ENCODE measurements at regions not wholly inside any gene's neighbourhood (a gene's known extent, or its start where the extent isn't known, plus 50 kb on each side); places are given as distances from the start of the nearest gene placed in this dataset.

- DNase-seq (ENCODE audit: low spot score), result no peak
These were observed 51.7 kb upstream of the RTL1 start for GRCh38 chr14:100955201-100955600.

GRCh38 chr14:100962494-100962893 lies 59.0 kb upstream of the RTL1 start:
- DNase-seq (ENCODE audit: low spot score), result no peak

- no peak for DNase-seq (ENCODE audit: low spot score)
These were observed 61.8 kb upstream of the RTL1 start for GRCh38 chr14:100965296-100965695.

DNA sequence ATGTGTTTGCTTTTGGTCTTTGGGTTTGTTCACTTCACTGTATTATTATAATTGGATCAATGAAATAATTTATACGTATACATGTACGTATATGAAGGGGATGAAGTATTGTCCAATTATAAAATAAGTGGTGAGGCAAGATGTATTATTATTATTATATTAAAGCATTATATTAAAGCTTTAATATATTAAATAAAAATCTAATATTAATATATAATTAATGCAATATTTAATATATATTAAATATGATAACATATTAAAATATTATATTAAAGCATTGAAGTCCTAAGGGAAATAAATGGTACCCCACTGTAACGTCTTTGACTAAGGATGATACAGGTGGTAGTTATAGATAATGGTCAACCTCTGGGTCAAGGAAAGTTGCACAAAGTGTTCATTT lies 63.7 kb upstream of the RTL1 start:
- DNase-seq (ENCODE audit: low spot score), result no peak

GRCh38 chr14:100967930-100968329 lies 64.4 kb upstream of the RTL1 start:
- DNase-seq (ENCODE audit: low spot score), result no peak

DNA sequence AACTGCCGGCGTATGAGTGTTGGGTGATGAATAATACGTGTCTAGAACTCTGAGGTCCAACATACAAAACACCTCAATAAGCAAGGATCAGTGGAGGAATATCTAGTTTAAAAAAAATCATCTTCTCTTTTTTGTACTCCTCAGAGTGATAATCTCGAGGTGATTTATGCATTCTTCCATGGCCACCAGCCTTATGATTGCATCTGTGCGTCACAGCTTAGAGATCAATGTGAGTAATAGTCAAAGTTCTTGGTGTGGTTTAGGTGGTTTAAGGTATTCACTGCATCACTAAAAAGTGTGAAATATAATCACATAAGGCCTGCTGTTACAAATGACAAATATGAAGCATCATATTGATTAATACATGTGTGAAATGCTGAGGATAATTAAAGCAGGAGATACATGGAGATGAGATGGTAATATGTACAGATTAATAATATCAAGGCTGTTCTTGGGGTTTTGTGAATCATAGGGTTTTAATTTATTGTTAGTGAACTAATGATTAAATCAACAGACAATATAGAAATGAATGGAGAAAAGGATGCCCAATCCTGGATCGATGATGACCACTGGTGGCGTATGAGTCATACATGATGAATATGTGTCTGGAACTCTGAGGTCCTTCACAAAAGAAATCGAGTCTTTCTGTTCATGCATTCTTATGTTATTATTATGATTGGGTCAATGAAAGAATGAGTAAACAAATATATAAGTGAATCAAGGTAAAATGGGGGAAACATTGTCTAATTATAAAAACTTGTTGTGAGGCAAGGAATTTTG lies 68.8 kb upstream of the RTL1 start:
- DNase-seq (ENCODE audit: low spot score), result no peak

DNA sequence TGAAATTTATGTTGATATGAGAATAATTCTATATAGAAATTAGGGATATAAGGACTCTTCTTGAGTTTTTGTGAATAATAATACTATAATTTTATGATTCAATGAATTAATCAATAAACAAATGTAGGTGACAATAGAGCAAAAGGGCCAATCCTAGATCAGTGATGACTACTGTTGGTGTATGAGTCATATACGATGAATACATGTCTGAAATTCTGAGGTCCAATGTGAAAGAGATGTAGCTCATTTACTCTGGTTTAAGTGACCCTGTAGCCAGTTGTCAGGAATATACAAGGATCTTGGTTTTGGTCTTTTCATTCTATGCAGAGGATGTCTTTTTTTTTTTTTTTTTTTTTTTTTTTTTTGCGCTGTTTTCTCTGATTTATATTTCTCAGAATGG lies 72.1 kb upstream of the RTL1 start:
- DNase-seq (ENCODE audit: low spot score), result no peak

DNA sequence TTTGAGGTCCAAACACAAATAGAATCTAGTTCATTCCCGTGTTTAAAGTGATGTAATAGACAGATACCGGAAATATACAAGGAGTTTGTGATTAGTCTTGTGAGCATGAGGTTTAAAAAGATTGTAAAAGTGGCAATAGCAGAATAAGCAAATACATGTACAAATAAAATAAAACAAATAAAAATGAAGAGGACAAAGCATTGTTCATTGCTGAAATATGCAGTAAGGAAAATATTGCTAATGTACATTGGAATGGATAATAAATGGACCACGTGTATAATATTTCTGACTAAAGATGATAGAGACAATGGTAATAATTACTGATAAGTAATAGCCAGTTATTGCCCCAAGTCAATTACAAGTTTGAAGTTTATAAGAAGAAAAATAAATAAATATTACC lies 75.6 kb upstream of the RTL1 start:
- DNase-seq (ENCODE audit: low spot score), result no peak

- DNase-seq (ENCODE audit: low spot score), result no peak
These were observed 76.3 kb upstream of the RTL1 start for GRCh38 chr14:100979780-100980179.

DNA sequence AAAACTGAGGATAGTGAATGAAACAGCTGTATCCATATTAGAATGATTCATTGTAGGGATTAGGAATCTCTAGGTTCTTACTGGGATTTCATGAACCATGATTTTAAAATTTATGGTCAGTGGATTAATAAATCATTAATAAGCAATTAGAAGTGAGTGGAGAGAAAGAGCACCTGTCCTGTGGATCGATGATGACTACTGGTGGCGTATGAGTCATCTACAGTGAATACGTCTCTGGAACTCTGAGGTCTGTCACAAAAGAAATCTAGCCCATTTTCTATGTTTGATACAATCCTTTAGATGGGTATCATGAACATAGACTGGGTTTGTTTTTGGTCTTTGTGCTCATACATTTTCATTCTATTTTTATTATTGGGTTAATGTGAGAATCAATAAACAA lies 77.3 kb upstream of the RTL1 start:
- no peak for DNase-seq (ENCODE audit: low spot score)

DNA sequence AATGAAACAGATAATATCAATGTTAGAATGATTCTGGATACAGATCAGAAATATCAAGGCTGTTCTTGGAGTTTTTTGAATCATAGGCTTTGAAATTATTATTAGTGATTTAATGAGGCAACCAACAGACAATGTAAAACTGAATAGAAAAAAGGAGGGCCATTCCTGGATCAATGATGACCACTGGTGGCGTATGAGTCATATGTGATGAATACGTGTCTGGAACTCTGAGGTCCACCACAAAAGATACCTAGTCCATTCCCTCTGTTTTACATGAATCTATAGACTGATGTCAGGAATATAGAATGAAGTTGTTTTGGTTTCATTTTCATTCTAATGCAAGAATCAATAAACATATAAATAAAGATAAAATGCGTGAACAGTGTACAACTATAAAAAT lies 78.3 kb upstream of the RTL1 start:
- DNase-seq (ENCODE audit: low spot score), result no peak

DNA sequence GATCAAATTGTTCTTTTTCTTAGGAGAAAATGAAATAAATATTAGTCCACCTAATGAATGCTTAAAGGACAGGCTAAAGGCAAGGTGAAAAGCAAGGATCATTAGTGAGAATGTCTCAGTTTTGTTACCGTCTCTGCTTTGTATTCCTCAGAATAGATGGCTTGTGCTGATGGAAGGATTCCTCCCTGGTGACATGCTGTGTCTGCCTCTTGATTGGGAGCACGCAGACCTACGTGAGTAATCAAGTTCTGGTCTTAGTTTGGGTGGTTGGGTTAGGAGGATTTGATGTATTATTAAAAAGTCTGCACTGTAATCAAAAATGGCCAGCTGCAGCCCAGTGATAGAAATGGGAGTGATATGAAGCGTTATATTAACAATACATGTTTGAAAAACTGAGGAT lies 78.8 kb upstream of the RTL1 start:
- no peak for DNase-seq (ENCODE audit: low spot score)

GRCh38 chr14:100982762-100983161 lies 79.2 kb upstream of the RTL1 start:
- DNase-seq (ENCODE audit: low spot score), result no peak

DNA sequence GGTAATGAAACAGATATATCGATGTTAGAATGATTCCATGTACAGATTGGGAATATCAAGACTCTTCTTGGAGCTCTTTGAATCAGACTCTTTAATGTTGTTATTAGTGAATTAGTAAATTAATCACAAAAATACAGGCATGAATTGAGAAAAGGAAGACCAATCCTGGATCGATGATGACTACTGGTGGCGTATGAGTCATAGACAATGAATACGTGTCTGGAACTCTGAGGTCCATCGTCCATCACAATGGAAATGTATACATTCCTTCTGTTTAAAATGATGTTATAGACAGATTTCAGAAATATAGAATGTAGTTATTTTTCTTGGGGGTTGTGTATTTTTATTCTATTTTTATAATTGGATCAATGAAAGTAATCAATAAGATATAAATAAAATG lies 80.2 kb upstream of the RTL1 start:
- DNase-seq (ENCODE audit: low spot score), result no peak

DNA sequence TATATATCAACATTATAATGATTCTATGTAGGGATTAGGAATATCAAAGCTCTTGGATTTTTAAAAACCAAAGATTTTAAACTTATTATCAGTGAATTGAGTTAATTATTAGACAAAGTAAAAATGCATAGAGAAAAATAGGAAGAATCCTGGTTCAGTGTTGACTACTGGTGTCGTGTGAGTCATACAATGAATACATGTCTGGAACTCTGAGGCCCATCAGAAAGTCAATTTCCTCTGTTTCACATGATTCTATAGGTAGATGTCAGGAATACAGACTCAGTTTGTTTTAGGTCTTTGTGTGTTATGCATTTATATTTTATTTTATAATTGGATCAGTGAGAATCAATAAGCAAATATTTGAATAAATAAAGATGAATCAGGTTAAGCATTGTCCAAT lies 84.5 kb upstream of the RTL1 start:
- DNase-seq (ENCODE audit: low spot score), result no peak

DNA sequence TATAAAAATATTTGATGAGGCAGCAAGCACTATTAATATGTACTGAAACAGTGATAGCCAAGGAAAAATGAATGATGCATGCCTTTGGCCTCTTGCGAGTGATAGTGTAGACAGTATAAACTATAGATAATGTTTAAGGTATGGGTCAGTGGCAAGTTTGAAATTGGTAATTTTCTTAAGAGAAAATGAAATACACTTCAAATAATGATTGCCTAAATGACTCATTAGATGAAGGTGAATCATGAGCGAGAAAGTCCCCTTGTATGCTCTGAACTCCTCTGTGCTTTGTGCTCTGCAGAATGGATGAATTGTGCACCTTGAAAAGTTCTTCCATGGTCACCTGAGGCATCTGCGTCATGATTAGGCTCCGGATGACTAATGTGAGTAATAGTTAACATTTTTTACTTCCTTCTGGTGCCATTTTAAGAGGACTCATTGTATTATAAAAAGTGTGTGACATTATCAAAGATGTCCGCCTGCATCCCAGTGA lies 84.9 kb upstream of the RTL1 start:
- DNase-seq (ENCODE audit: low spot score), result no peak

- no peak for DNase-seq (ENCODE audit: low spot score)
These were observed 85.4 kb upstream of the RTL1 start for GRCh38 chr14:100988956-100989355.

DNA sequence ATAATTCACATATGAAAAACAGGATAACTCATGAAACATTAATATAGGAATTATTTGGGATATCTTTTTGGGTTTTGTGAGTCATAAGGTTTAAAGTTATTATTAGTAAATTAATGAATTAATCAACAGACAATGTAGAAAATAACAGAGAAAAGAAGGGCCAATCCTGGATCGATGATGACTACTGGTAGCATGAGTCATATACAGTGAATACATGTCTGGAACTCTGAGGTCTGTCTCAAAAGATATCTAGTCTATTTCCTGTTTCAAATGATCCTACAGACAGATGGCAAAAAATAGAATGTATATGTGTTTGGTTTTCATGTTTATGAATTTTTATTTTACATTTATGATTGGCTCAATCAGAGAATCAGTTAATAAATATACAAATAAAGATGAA lies 86.4 kb upstream of the RTL1 start:
- no peak for DNase-seq (ENCODE audit: low spot score)

GRCh38 chr14:100994082-100994481 lies 90.6 kb upstream of the RTL1 start:
- DNase-seq (ENCODE audit: low spot score), result no peak

DNA sequence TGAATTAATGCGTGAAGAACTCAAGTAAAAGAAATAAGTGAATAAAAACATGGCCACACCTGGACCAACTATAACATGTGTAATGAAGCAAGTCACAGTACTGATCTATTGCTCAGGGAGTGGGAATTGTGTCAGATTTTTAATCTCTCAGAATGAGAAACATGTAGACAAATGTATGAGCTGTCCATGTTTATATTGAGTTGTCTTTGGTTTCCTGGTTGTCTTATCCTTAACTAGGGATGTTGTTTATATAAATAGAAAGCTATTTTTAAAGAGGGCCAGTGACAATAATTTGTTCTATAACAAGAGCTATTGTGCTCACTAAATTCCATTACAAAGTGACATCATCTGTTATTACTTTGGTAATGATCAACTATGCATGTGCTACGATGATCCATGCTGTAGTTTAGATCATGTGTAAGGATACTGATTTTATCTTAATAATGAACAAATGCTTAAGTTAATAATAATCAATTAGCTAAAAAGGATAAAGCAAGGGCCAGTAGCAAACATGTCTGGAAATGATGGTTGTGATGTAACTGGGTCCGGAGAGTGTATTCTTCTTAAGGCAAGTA lies 91.3 kb upstream of the RTL1 start:
- DNase-seq (ENCODE audit: low spot score), result no peak

- no peak for DNase-seq (ENCODE audit: low spot score)
These were observed 97.3 kb upstream of the RTL1 start for GRCh38 chr14:101000711-101001250.

- DNase-seq (ENCODE audit: low spot score), result no peak
These were observed 98.0 kb upstream of the RTL1 start for GRCh38 chr14:101001311-101002069.

GRCh38 chr14:101002738-101003137 lies 99.2 kb upstream of the RTL1 start:
- no peak for DNase-seq (ENCODE audit: low spot score)
